ENCODE measurements at regions not wholly inside any gene's neighbourhood (a gene's known extent, or its start where the extent isn't known, plus 50 kb on each side); places are given as distances from the start of the nearest gene placed in this dataset.

- no peak for DNase-seq (ENCODE audit: low read depth)
Measured at GRCh38 chr1:229064320-229065168, 206.4 kb upstream of the RAB4A start.

- DNase-seq (ENCODE audit: low read depth) = no peak
Measured at GRCh38 chr1:229065613-229066012, 205.3 kb upstream of the RAB4A start.

- DNase-seq (ENCODE audit: low read depth) = no peak
Measured at GRCh38 chr1:229066591-229066990, 204.3 kb upstream of the RAB4A start.

GRCh38 chr1:229067546-229067945 is 203.4 kb upstream of the RAB4A start:
- no peak for DNase-seq (ENCODE audit: low read depth)

- DNase-seq (ENCODE audit: low read depth) = no peak
Measured at GRCh38 chr1:229068270-229068987, 202.5 kb upstream of the RAB4A start.

GRCh38 chr1:229069176-229069575 is 201.7 kb upstream of the RAB4A start:
- DNase-seq (ENCODE audit: low read depth) = no peak

GRCh38 chr1:229070168-229070567 is 200.7 kb upstream of the RAB4A start:
- DNase-seq (ENCODE audit: low read depth) = peak; percentile 48

GRCh38 chr1:229073251-229073650 is 197.7 kb upstream of the RAB4A start:
- no peak for DNase-seq (ENCODE audit: low read depth)

GRCh38 chr1:229075217-229075616 is 195.7 kb upstream of the RAB4A start:
- DNase-seq (ENCODE audit: low read depth) = no peak

- no peak for DNase-seq (ENCODE audit: low read depth)
Measured at GRCh38 chr1:229075716-229076115, 195.2 kb upstream of the RAB4A start.

GRCh38 chr1:229076195-229076594 is 194.7 kb upstream of the RAB4A start:
- DNase-seq (ENCODE audit: low read depth) = no peak

- DNase-seq (ENCODE audit: low read depth) = no peak
Measured at GRCh38 chr1:229079016-229079595, 191.8 kb upstream of the RAB4A start.

GRCh38 chr1:229080361-229080760 is 190.6 kb upstream of the RAB4A start:
- DNase-seq (ENCODE audit: low read depth) = no peak

GRCh38 chr1:229085291-229085690 is 185.6 kb upstream of the RAB4A start:
- no peak for DNase-seq (ENCODE audit: low read depth)

- DNase-seq (ENCODE audit: low read depth) = no peak
Measured at GRCh38 chr1:229086091-229086490, 184.8 kb upstream of the RAB4A start.

GRCh38 chr1:229086686-229087085 is 184.2 kb upstream of the RAB4A start:
- no peak for DNase-seq (ENCODE audit: low read depth)

- DNase-seq (ENCODE audit: low read depth) = no peak
Measured at GRCh38 chr1:229087339-229087738, 183.6 kb upstream of the RAB4A start.

GRCh38 chr1:229087906-229088305 is 183.0 kb upstream of the RAB4A start:
- no peak for DNase-seq (ENCODE audit: low read depth)

GRCh38 chr1:229088711-229089110 is 182.2 kb upstream of the RAB4A start:
- no peak for DNase-seq (ENCODE audit: low read depth)

GRCh38 chr1:229089586-229090208 is 181.2 kb upstream of the RAB4A start:
- DNase-seq (ENCODE audit: low read depth) = no peak

GRCh38 chr1:229091721-229092136 is 179.2 kb upstream of the RAB4A start:
- DNase-seq (ENCODE audit: low read depth) = no peak

- no peak for DNase-seq (ENCODE audit: low read depth)
Measured at GRCh38 chr1:229092377-229093237, 178.3 kb upstream of the RAB4A start.

Measured in stromal cell of bone marrow (primary cell).